ENCODE measurements at regions not wholly inside any gene's neighbourhood (a gene's known extent, or its start where the extent isn't known, plus 50 kb on each side); places are given as distances from the start of the nearest gene placed in this dataset.

DNA sequence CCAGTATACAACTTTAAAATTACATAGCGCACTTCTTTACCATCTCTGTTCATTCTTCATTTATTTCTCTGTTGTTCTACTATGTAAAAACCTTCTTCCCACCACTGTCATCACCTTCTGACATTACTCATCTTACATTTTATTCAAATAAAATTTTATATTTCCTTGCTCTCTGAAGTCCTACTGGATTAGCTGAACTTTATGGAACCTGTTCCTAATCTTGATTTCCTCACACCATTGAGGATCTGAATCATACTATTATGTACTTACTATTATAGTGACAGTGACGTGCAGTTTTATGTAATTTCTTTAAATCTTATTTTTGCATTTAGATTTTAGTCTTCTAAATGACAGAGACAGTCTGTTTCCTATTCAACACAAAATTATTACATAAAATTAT is 98.3 kb downstream of the DYNAP start:
- TF ChIP-seq, protein P1, sequence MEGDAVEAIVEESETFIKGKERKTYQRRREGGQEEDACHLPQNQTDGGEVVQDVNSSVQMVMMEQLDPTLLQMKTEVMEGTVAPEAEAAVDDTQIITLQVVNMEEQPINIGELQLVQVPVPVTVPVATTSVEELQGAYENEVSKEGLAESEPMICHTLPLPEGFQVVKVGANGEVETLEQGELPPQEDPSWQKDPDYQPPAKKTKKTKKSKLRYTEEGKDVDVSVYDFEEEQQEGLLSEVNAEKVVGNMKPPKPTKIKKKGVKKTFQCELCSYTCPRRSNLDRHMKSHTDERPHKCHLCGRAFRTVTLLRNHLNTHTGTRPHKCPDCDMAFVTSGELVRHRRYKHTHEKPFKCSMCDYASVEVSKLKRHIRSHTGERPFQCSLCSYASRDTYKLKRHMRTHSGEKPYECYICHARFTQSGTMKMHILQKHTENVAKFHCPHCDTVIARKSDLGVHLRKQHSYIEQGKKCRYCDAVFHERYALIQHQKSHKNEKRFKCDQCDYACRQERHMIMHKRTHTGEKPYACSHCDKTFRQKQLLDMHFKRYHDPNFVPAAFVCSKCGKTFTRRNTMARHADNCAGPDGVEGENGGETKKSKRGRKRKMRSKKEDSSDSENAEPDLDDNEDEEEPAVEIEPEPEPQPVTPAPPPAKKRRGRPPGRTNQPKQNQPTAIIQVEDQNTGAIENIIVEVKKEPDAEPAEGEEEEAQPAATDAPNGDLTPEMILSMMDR (IDR thresholded peaks at IDR 0.05; ENCODE audit: low read depth, low read length, poor library complexity, severe bottlenecking), result no peak
- no peak for TF ChIP-seq EZH2phosphoT487 (IDR thresholded peaks at IDR 0.05; ENCODE audit: borderline replicate concordance, low read length)
